B cell (primary cell): ENCODE measurements at regions not wholly inside any gene's neighbourhood (a gene's known extent, or its start where the extent isn't known, plus 50 kb on each side); places are given as distances from the start of the nearest gene placed in this dataset.
"Not testable (repeated sequence)": the region's sequence is repeated elsewhere in the genome, so short reads cannot be mapped to it uniquely, and the experiment has no call there.

Experiments
- ATAC-seq: fragments of 200-7000 bp; cut with Tn5 transposase; one replicate; pipeline ENCODE4 v1.10.0; 2021; ENCODE audit warnings: low read depth, mild to moderate bottlenecking, moderate number of reproducible peaks, moderate library complexity
- CTCF ChIA-PET: fragments of 350-600 bp; sonication (Branson Sonifier 250); formaldehyde crosslinking; loops from one replicate; lab custom pipeline; 2021; ENCODE audit warnings: antibody characterized with exemption, inconsistent platforms; lab: Charles Lee
- POLR2A ChIA-PET: fragments of 350-600 bp; sonication (Branson Sonifier 250); formaldehyde crosslinking; loops from one replicate; lab custom pipeline; 2021; ENCODE audit warnings: antibody characterized with exemption; lab: Charles Lee
- DNase-seq: peaks from one replicate; pipeline ENCODE4 v3.0.0; 2013
- H2AFZ ChIP-seq: 2 replicates; pipeline ENCODE4 v1.6.1; 2012; ENCODE audit warnings: mild to moderate bottlenecking, low read depth, low read length; ENCODE audit not compliant: insufficient read depth, poor library complexity, severe bottlenecking
- H3K27ac ChIP-seq, 2 donors: 1 replicate in 1 of 2; 2 replicates in 1 of 2; pipeline ENCODE4 v1.5.1; 2012 to 2013; ENCODE audit warnings: low read length in 2 of 2, mild to moderate bottlenecking in 2 of 2, moderate library complexity in 1 of 2
- H3K27me3 ChIP-seq, 4 experiments: fragments of 200-600 bp in 1 of 4; sonication (generic) in 1 of 4; replicated peaks in 1 of 4; 1 replicate in 2 of 4; 2 replicates in 2 of 4; pipeline versions ENCODE4 v1.6.1 to v1.7.0; 2013 to 2016; ENCODE audit warnings: low read length in 3 of 4, mild to moderate bottlenecking in 2 of 4, mixed read lengths in 1 of 4, moderate library complexity in 1 of 4; ENCODE audit not compliant: insufficient read depth in 4 of 4, control insufficient read depth in 3 of 4; ENCODE audit errors: control extremely low read depth in 1 of 4
- H3K36me3 ChIP-seq, 2 experiments: replicated peaks in 1 of 2; 1 replicate in 1 of 2; 2 replicates in 1 of 2; pipeline versions ENCODE4 v1.6.1 to v1.7.1; 2013; ENCODE audit warnings: low read length in 1 of 2; ENCODE audit not compliant: insufficient read depth in 2 of 2, control insufficient read depth in 1 of 2; ENCODE audit errors: control extremely low read depth in 1 of 2, extremely low read depth in 1 of 2
- H3K4me1 ChIP-seq, 2 donors: fragments of 200-600 bp in 1 of 2; sonication (generic) in 1 of 2; 1 replicate in 1 of 2; 2 replicates in 1 of 2; pipeline versions ENCODE4 v1.5.1 to v1.6.1; 2013 to 2017; ENCODE audit warnings: low read length in 2 of 2; ENCODE audit not compliant: control insufficient read depth in 2 of 2, insufficient read depth in 2 of 2
- H3K4me2 ChIP-seq: replicated peaks from 2 replicates; pipeline ENCODE3; 2012; ENCODE audit warnings: mild to moderate bottlenecking, low read depth, low read length; ENCODE audit not compliant: poor library complexity, severe bottlenecking
- H3K4me3 ChIP-seq, 5 experiments: fragments of 200-600 bp in 1 of 5; sonication (generic) in 1 of 5; 1 replicate in 3 of 5; 2 replicates in 2 of 5; pipeline versions ENCODE4 v1.5.1 to v1.7.0; 2011 to 2016; ENCODE audit warnings: low read length in 4 of 5, mild to moderate bottlenecking in 4 of 5, low read depth in 2 of 5, control low read depth in 1 of 5, moderate library complexity in 1 of 5; ENCODE audit not compliant: insufficient read depth in 1 of 5; ENCODE audit errors: control extremely low read depth in 1 of 5, extremely low read depth in 1 of 5
- H3K79me2 ChIP-seq: fragments of 200-600 bp; sonication (generic); one replicate; pipeline ENCODE4 v1.6.0; 2016; ENCODE audit warnings: low read length; ENCODE audit not compliant: control insufficient read depth, insufficient read depth
- H3K9ac ChIP-seq: fragments of 200-600 bp; sonication (generic); 2 replicates; pipeline ENCODE4 v1.6.1; 2017; ENCODE audit warnings: mild to moderate bottlenecking, low read length, moderate library complexity
- H3K9me3 ChIP-seq, 3 donors: one replicate each; pipeline versions ENCODE4 v1.6.1 to v1.7.1; 2013; ENCODE audit warnings: low read length in 2 of 3; ENCODE audit not compliant: control insufficient read depth in 2 of 3, insufficient read depth in 1 of 3; ENCODE audit errors: control extremely low read depth in 1 of 3
- H4K20me1 ChIP-seq: 2 replicates; pipeline ENCODE4 v1.6.0; 2012; ENCODE audit warnings: mild to moderate bottlenecking, low read length; ENCODE audit not compliant: insufficient read depth, control insufficient read depth, poor library complexity, severe bottlenecking
- H3K27ac Mint-ChIP-seq: one replicate; pipeline ENCODE4 v1.8.0; 2021; ENCODE audit warnings: mixed read lengths
- H3K27me3 Mint-ChIP-seq: one replicate; pipeline ENCODE4 v1.8.0; 2021; ENCODE audit warnings: mixed read lengths
- H3K4me1 Mint-ChIP-seq: one replicate; pipeline ENCODE4 v1.8.0; 2021; ENCODE audit warnings: mixed read lengths
- H3K4me3 Mint-ChIP-seq: one replicate; pipeline ENCODE4 v1.8.0; 2021; ENCODE audit warnings: mixed read lengths
- H3K9me3 Mint-ChIP-seq: one replicate; pipeline ENCODE4 v1.8.0; 2022; ENCODE audit warnings: mixed read lengths; ENCODE audit not compliant: insufficient read depth
- CTCF ChIP-seq: fragments of 200-600 bp; IDR thresholded peaks from one replicate; pipeline ENCODE4 v1.8.0; 2022; ENCODE audit warnings: antibody characterized with exemption, mild to moderate bottlenecking
- EZH2 ChIP-seq: IDR thresholded peaks from 2 replicates; pipeline ENCODE4 v1.6.1; 2012; ENCODE audit warnings: borderline replicate concordance, low read depth, mild to moderate bottlenecking, moderate library complexity, low read length; ENCODE audit not compliant: insufficient read depth, poor library complexity, severe bottlenecking
- WGBS: methylation state at CpG from one replicate; pipeline ENCODE4 v1.1.5; 2013; ENCODE audit warnings: missing lambda C conversion rate; ENCODE audit not compliant: insufficient coverage; 5-methylcytosine and 5-hydroxymethylcytosine counted together
- intact Hi-C: fragments of 100-400 bp; cut with micrococcal nuclease; formaldehyde crosslinking; loops from one replicate; pipeline ENCODE4 v1.10.0; 2022

GRCh38 chr12:71268598-71269280, 110.9 kb upstream of the TSPAN8 start:
- Mint-ChIP-seq H3K27me3 (no peaks in the 10 kb centered on the region), H3K4me1 (no peaks in the 10 kb centered on the region), H3K4me3 (no peak overlapping the region), H3K27ac (no peak overlapping the region), H3K9me3 (no peaks in the 10 kb centered on the region)
- Histone ChIP-seq H3K36me3 (no peaks in the 10 kb centered on the region), H4K20me1 (no peaks in the 10 kb centered on the region), H3K9me3 (no peaks in the 10 kb centered on the region), H3K27ac (no peak overlapping the region), H3K4me2 (no peak overlapping the region), H3K79me2 (no peaks in the 10 kb centered on the region), H3K9ac (no peak overlapping the region), H3K4me3 (no peak overlapping the region), H2AFZ (no peak overlapping the region), H3K4me1 (no peaks in the 10 kb centered on the region), H3K27me3 (no peaks in the 10 kb centered on the region)
- TF ChIP-seq CTCF (no peak), EZH2 (no peak)
- ChIA-PET POLR2A (no interaction called here), CTCF (no interaction called here)
- DNase-seq (no peak), ATAC-seq (no peak)
- intact Hi-C loops, result no loop called here
- WGBS, result no CpG with 5 or more reads among the region's 1 CpG

GRCh38 chr12:71266606-71267005, 108.8 kb upstream of the TSPAN8 start:
- ChIA-PET CTCF (no interaction called here), POLR2A (no interaction called here)
- H3K9me3 ChIP-seq, result no peaks in the 10 kb centered on the region
- H3K9me3 Mint-ChIP-seq, result no peaks in the 10 kb centered on the region
- no peak overlapping the region for H3K4me3 ChIP-seq
- H3K9ac ChIP-seq, result no peak overlapping the region
- no peak overlapping the region for H3K4me2 ChIP-seq
- no peaks in the 10 kb centered on the region for H3K36me3 ChIP-seq
- intact Hi-C loops, result no loop called here
- H4K20me1 ChIP-seq, result no peaks in the 10 kb centered on the region
- DNase-seq (no peak), ATAC-seq (no peak)
- H3K4me1 ChIP-seq, result no peaks in the 10 kb centered on the region
- TF ChIP-seq CTCF (no peak), EZH2 (no peak)
- H3K27me3 Mint-ChIP-seq, result no peaks in the 10 kb centered on the region
- no peaks in the 10 kb centered on the region for H3K4me1 Mint-ChIP-seq
- no peak overlapping the region for H2AFZ ChIP-seq
- H3K27ac Mint-ChIP-seq, result no peak overlapping the region
- no peaks in the 10 kb centered on the region for H3K27me3 ChIP-seq
- no peaks in the 10 kb centered on the region for H3K79me2 ChIP-seq
- WGBS, result 88% methylated on average over 3 of the region's 4 CpGs
- no peak overlapping the region for H3K4me3 Mint-ChIP-seq
- H3K27ac ChIP-seq, result no peak overlapping the region

GRCh38 chr12:71265731-71266130, 107.9 kb upstream of the TSPAN8 start:
- H3K4me2 ChIP-seq, H3K27me3 ChIP-seq, H3K4me3 ChIP-seq, H2AFZ ChIP-seq, H3K4me3 Mint-ChIP-seq, POLR2A ChIA-PET, intact Hi-C loops, H3K9ac ChIP-seq, H3K36me3 ChIP-seq, H3K9me3 ChIP-seq, H3K27ac Mint-ChIP-seq, H3K4me1 Mint-ChIP-seq, CTCF ChIA-PET, H3K27ac ChIP-seq, H3K79me2 ChIP-seq, H3K9me3 Mint-ChIP-seq, ATAC-seq, H3K4me1 ChIP-seq, H3K27me3 Mint-ChIP-seq, DNase-seq, H4K20me1 ChIP-seq: not testable (repeated sequence)
- no CpG with 5 or more reads among the region's 3 CpGs for WGBS
